ENCODE measurements at regions not wholly inside any gene's neighbourhood (a gene's known extent, or its start where the extent isn't known, plus 50 kb on each side); places are given as distances from the start of the nearest gene placed in this dataset.
A peak's percentile ranks its signal among the peaks of the same experiment; 100 is the strongest.
"Not testable (repeated sequence)": the region's sequence is repeated elsewhere in the genome, so short reads cannot be mapped to it uniquely, and the experiment has no call there.

DNA sequence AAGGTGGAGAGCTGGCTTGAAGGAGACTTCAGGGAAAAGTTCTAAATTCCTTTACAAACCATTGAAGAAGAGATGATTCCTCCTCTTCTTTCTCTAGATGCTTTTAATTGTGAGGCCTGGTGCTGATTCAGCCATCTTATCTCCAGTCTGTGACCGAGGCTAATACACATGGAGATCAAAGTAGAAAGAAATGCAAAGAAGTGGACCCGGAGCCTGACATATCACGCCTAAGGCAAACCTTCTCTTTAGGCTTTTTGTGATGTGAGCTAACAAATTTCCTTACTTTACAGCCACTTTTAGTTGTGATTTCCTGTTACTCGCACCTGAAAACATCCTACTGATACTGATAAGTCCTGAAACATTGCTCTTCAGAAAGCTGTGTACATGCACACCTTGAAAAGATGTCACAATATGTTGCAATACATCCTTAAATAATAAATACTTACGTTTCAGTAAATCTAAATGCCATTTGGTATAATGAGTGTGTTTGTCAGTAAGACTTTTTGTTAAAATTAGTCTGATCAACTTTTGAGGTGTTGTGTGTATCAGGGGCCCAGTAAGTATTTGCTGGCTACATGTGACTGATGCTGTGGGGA is 192.4 kb downstream of the BAMBI start:
- DNase-seq: no peak

DNA sequence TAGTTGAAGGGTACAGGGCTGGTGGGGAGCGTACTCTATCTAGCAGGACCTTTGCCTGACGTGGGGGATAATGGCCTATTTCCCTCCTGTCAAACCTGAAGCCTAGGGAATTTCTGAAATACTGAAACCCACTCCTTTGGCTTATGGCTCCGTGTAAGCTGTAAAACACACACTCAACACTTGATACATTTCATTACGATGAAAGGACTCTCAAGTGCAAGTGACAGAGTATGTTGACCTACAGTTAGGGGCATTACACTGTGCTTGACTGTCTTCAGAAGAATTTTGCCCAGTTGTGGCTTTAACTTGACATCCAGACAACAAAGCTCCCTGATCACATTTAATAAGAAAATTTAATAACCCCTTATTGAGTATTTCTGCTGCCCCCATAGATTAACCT is 194.3 kb downstream of the BAMBI start:
- no peak for DNase-seq

GRCh38 chr10:28872587-28873165 is 195.4 kb downstream of the BAMBI start:
- DNase-seq: peak; percentile 7 to 33

GRCh38 chr10:28873540-28873939 is 196.2 kb downstream of the BAMBI start:
- no peak for DNase-seq

- DNase-seq: no peak
Observed at GRCh38 chr10:28874210-28874609, 196.9 kb downstream of the BAMBI start.

- no peak for DNase-seq
Observed at GRCh38 chr10:28875549-28876081, 198.3 kb downstream of the BAMBI start.

- DNase-seq: no peak
Observed at GRCh38 chr10:28878236-28878970, 201.1 kb downstream of the BAMBI start.

GRCh38 chr10:28879246-28879645 is 201.9 kb downstream of the BAMBI start:
- DNase-seq: no peak

- no peak for DNase-seq
Observed at GRCh38 chr10:28879875-28880682, 202.8 kb downstream of the BAMBI start.

DNA sequence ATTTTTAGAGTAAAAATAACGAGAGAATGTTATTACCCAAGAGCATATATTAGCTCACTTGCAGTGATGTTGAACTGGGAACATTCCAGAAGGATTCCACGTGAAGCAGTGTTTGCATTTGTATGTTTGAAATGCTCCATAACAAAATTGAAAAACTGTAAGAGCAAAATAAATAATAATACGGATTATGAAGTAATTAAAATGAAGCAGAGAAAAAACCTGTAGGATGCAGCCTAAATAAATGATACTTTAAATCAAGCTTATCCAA is 203.3 kb downstream of the BAMBI start:
- DNase-seq: no peak

DNA sequence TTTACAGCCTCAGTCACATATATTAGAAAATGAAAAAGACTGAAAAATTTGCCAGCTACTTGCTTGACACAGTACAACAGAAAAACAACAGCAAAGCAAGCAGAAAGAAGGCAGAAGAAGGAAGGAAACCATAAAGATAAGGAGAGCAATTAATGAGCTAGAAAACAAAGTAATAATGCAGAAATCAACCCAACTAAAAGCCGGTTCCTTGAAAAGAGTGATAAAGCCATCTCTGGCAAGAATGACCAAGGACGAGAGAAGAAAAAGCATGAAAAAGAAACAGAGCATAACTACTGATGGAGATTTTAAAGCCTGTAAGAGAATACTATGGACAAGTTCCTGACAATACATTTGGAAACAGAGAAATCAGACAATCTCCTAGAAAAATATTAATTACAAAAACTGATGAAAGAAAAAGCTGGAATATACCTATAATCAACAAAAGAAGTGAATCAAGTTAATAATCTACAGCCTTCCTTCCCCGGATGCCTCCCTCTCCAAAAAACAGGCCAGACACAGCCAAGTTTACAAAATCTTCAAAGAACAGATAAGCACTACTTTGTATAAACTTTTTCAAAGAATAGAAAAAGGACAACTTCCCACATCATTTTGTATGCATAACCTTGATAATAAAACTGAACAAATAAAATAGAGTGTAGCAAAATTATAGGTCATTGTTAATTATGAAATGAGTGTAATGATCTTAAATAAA is 204.0 kb downstream of the BAMBI start:
- no peak for DNase-seq

- DNase-seq: no peak
Observed at GRCh38 chr10:28883741-28884423, 206.6 kb downstream of the BAMBI start.

GRCh38 chr10:28890121-28890950 is 213.0 kb downstream of the BAMBI start:
- DNase-seq: no peak

DNA sequence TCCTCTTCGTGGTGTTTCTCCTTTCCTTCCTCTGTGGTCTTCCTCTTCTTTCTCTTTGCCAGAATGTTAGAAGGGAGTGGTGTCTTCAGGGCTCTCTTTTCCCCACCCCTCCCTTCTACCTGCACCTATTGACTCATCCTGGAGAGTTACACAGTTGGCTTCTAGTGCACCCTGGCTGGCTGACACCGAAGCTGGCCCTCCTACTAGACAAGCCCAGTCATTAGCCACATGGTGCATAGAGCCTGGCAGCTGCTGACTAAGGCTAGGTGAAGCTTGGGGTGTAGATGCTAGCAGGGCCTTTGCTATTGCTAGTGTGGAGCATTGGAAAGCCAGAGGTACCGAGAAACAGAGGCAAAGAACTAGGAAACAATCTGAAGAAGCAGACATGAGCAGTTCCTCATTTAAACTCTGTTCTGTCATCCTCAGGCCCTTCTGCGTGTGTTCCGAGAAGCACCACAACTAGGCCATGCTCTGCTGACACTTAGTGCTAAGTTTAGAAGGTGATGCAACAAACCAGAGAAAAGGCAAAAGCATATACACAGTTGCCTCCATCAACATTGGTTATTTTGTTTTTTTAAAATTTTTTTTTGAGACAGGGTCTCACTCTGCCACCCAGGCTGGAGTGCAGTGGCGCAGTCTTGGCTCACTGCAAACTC is 213.9 kb downstream of the BAMBI start:
- peak; percentile 23 to 84 for DNase-seq

- DNase-seq: no peak
Observed at GRCh38 chr10:28892818-28893547, 215.7 kb downstream of the BAMBI start.

DNA sequence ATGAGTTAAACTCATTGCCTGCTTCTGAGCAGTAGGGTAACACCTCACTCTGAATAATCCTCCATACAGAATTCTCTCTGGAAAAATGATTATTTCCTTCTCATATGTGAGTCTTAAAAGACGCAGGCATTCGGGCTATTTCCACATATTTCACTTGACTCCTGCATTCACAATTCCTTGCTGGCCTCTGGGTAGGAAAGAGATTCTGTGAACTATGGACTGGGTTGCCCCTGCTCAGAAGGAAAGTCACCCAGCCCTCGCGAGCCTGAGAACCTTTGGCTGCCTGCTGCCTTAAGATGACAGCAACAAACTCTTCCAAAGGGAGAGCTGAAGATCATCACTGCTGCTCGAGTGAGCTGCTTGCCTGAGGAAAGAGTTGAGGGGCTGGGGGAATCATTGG is 216.8 kb downstream of the BAMBI start:
- DNase-seq: no peak

DNA sequence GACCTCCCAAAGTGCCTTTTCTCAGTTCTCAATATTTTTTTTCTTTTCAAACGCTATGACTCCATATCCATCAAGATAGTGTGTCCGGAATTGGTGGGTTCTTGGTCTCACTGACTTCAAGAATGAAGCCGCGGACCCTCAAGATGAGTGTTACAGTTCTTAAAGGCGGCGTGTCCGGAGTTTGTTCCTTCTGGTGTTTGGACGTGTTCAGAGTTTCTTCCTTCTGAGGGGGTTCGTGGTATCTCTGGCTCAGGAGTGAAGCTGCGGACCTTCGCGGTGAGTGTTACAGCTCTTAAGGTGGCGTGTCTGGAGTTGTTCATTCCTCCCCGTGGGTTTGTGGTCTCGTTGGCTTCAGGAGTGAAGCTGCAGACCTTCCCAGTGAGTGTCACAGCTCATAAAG is 218.3 kb downstream of the BAMBI start:
- not testable (repeated sequence) for DNase-seq

- DNase-seq: not testable (repeated sequence)
Observed at GRCh38 chr10:28896791-28897409, 219.6 kb downstream of the BAMBI start.

Data from inflammatory macrophage (primary cell).